ENCODE measurements at regions not wholly inside any gene's neighbourhood (a gene's known extent, or its start where the extent isn't known, plus 50 kb on each side); places are given as distances from the start of the nearest gene placed in this dataset.

- no peak for ATAC-seq
- WGBS = 85% methylated on average over 1 of the region's 1 CpG
Observed at GRCh38 chr3:34219556-34219955, 421.1 kb downstream of the PDCD6IP start.

GRCh38 chr3:34225821-34226366 lies 427.5 kb downstream of the PDCD6IP start:
- Histone ChIP-seq H3K27ac (ENCODE audit: low read length) (no peak overlapping the region), H3K4me1 (ENCODE audit: control insufficient read depth, insufficient read depth, low read length) (no peaks in the 10 kb centered on the region), H3K27me3 (ENCODE audit: control insufficient read depth, insufficient read depth) (no peaks in the 10 kb centered on the region), H3K4me3 (ENCODE audit: low read length) (no peak overlapping the region), H3K9me3 (ENCODE audit: control insufficient read depth, low read length) (no peaks in the 10 kb centered on the region)
- intact Hi-C loops (cut with DNase I) = no loop called here
- DNase-seq (no peak), ATAC-seq (no peak)
- 77% methylated on average over 3 of the region's 3 CpGs for WGBS

More at GRCh38 chr3:34219556-34219955, 421.1 kb downstream of the PDCD6IP start:
- Histone ChIP-seq H3K4me1 (ENCODE audit: control insufficient read depth, insufficient read depth, low read length) (no peaks in the 10 kb centered on the region), H3K27me3 (ENCODE audit: control insufficient read depth, insufficient read depth) (no peaks in the 10 kb centered on the region), H3K9me3 (ENCODE audit: control insufficient read depth, low read length) (no peaks in the 10 kb centered on the region), H3K4me3 (ENCODE audit: low read length) (no peak overlapping the region), H3K27ac (ENCODE audit: low read length) (no peak overlapping the region)
- intact Hi-C loops (cut with DNase I) = no loop called here
- no peak for DNase-seq

- DNase-seq = no peak
- no peak for ATAC-seq
- intact Hi-C loops (cut with DNase I) = no loop called here
Observed at GRCh38 chr3:34229876-34230275, 431.4 kb downstream of the PDCD6IP start.

GRCh38 chr3:34235096-34235495 lies 436.7 kb downstream of the PDCD6IP start:
- intact Hi-C loops (cut with DNase I) = no loop called here
- Histone ChIP-seq H3K27ac (ENCODE audit: low read length) (no peak overlapping the region), H3K9me3 (ENCODE audit: control insufficient read depth, low read length) (no peaks in the 10 kb centered on the region), H3K4me1 (ENCODE audit: control insufficient read depth, insufficient read depth, low read length) (no peaks in the 10 kb centered on the region), H3K27me3 (ENCODE audit: control insufficient read depth, insufficient read depth) (no peaks in the 10 kb centered on the region), H3K4me3 (ENCODE audit: low read length) (no peak overlapping the region)
- ATAC-seq = no peak
- 63% methylated on average over 2 of the region's 2 CpGs for WGBS
- no peak for DNase-seq

More at GRCh38 chr3:34229876-34230275, 431.4 kb downstream of the PDCD6IP start:
- H3K4me3 ChIP-seq (ENCODE audit: low read length) = no peak overlapping the region
- H3K27me3 ChIP-seq (ENCODE audit: control insufficient read depth, insufficient read depth) = no peaks in the 10 kb centered on the region
- WGBS = 84% methylated on average over 5 of the region's 5 CpGs
- H3K9me3 ChIP-seq (ENCODE audit: control insufficient read depth, low read length) = no peaks in the 10 kb centered on the region
- H3K4me1 ChIP-seq (ENCODE audit: control insufficient read depth, insufficient read depth, low read length) = no peaks in the 10 kb centered on the region
- H3K27ac ChIP-seq (ENCODE audit: low read length) = no peak overlapping the region

GRCh38 chr3:34237946-34238345 lies 439.5 kb downstream of the PDCD6IP start:
- intact Hi-C loops (cut with DNase I) = no loop called here
- no peak for ATAC-seq

GRCh38 chr3:34238407-34238806 lies 440.0 kb downstream of the PDCD6IP start:
- DNase-seq = no peak
- no peak overlapping the region for H3K4me3 ChIP-seq (ENCODE audit: low read length)
- 81% methylated on average over 1 of the region's 1 CpG for WGBS
- no peak for ATAC-seq
- H3K27ac ChIP-seq (ENCODE audit: low read length) = no peak overlapping the region
- H3K27me3 ChIP-seq (ENCODE audit: control insufficient read depth, insufficient read depth) = no peaks in the 10 kb centered on the region
- intact Hi-C loops (cut with DNase I) = no loop called here
- no peaks in the 10 kb centered on the region for H3K4me1 ChIP-seq (ENCODE audit: control insufficient read depth, insufficient read depth, low read length)
- H3K9me3 ChIP-seq (ENCODE audit: control insufficient read depth, low read length) = no peaks in the 10 kb centered on the region

More at GRCh38 chr3:34237946-34238345, 439.5 kb downstream of the PDCD6IP start:
- Histone ChIP-seq H3K4me1 (ENCODE audit: control insufficient read depth, insufficient read depth, low read length) (no peaks in the 10 kb centered on the region), H3K27me3 (ENCODE audit: control insufficient read depth, insufficient read depth) (no peaks in the 10 kb centered on the region), H3K4me3 (ENCODE audit: low read length) (no peak overlapping the region), H3K9me3 (ENCODE audit: control insufficient read depth, low read length) (no peaks in the 10 kb centered on the region), H3K27ac (ENCODE audit: low read length) (no peak overlapping the region)
- no peak for DNase-seq
- WGBS = 39% methylated on average over 1 of the region's 1 CpG

GRCh38 chr3:34239287-34239686 lies 440.9 kb downstream of the PDCD6IP start:
- WGBS = 94% methylated on average over 4 of the region's 4 CpGs
- H3K4me3 ChIP-seq (ENCODE audit: low read length) = no peak overlapping the region
- ATAC-seq (no peak), DNase-seq (no peak)
- H3K27ac ChIP-seq (ENCODE audit: low read length) = no peak overlapping the region
- H3K9me3 ChIP-seq (ENCODE audit: control insufficient read depth, low read length) = no peaks in the 10 kb centered on the region
- intact Hi-C loops (cut with DNase I) = no loop called here
- H3K27me3 ChIP-seq (ENCODE audit: control insufficient read depth, insufficient read depth) = no peaks in the 10 kb centered on the region
- no peaks in the 10 kb centered on the region for H3K4me1 ChIP-seq (ENCODE audit: control insufficient read depth, insufficient read depth, low read length)

GRCh38 chr3:34239875-34240274 lies 441.4 kb downstream of the PDCD6IP start:
- Histone ChIP-seq H3K27ac (ENCODE audit: low read length) (no peak overlapping the region), H3K27me3 (ENCODE audit: control insufficient read depth, insufficient read depth) (no peaks in the 10 kb centered on the region), H3K9me3 (ENCODE audit: control insufficient read depth, low read length) (no peaks in the 10 kb centered on the region), H3K4me1 (ENCODE audit: control insufficient read depth, insufficient read depth, low read length) (no peaks in the 10 kb centered on the region), H3K4me3 (ENCODE audit: low read length) (no peak overlapping the region)
- intact Hi-C loops (cut with DNase I) = no loop called here
- ATAC-seq (no peak), DNase-seq (no peak)

GRCh38 chr3:34247401-34247800 lies 449.0 kb downstream of the PDCD6IP start:
- H3K27me3 ChIP-seq (ENCODE audit: control insufficient read depth, insufficient read depth) = no peaks in the 10 kb centered on the region
- intact Hi-C loops (cut with DNase I) = no loop called here
- H3K4me1 ChIP-seq (ENCODE audit: control insufficient read depth, insufficient read depth, low read length) = no peaks in the 10 kb centered on the region
- H3K27ac ChIP-seq (ENCODE audit: low read length) = no peak overlapping the region
- WGBS = 91% methylated on average over 1 of the region's 1 CpG
- DNase-seq = no peak
- no peak overlapping the region for H3K4me3 ChIP-seq (ENCODE audit: low read length)
- ATAC-seq = no peak
- no peaks in the 10 kb centered on the region for H3K9me3 ChIP-seq (ENCODE audit: control insufficient read depth, low read length)

GRCh38 chr3:34248352-34248751 lies 449.9 kb downstream of the PDCD6IP start:
- no peaks in the 10 kb centered on the region for H3K27me3 ChIP-seq (ENCODE audit: control insufficient read depth, insufficient read depth)
- DNase-seq (no peak), ATAC-seq (no peak)
- 78% methylated on average over 2 of the region's 2 CpGs for WGBS
- no peak overlapping the region for H3K27ac ChIP-seq (ENCODE audit: low read length)
- intact Hi-C loops (cut with DNase I) = no loop called here
- no peaks in the 10 kb centered on the region for H3K4me1 ChIP-seq (ENCODE audit: control insufficient read depth, insufficient read depth, low read length)
- no peak overlapping the region for H3K4me3 ChIP-seq (ENCODE audit: low read length)
- H3K9me3 ChIP-seq (ENCODE audit: control insufficient read depth, low read length) = no peaks in the 10 kb centered on the region

- ATAC-seq (no peak), DNase-seq (no peak)
- 87% methylated on average over 2 of the region's 2 CpGs for WGBS
- Histone ChIP-seq H3K4me1 (ENCODE audit: control insufficient read depth, insufficient read depth, low read length) (peaks cover 2% of the 10 kb centered on the region), H3K4me3 (ENCODE audit: low read length) (no peak overlapping the region), H3K27me3 (ENCODE audit: control insufficient read depth, insufficient read depth) (no peaks in the 10 kb centered on the region), H3K27ac (ENCODE audit: low read length) (no peak overlapping the region), H3K9me3 (ENCODE audit: control insufficient read depth, low read length) (no peaks in the 10 kb centered on the region)
- intact Hi-C loops (cut with DNase I) = loop anchor here in 1 of 4 donors (10.0 kb wide), 1 partner anchor 431 kb away; no protein-coding TSS in a partner anchor
Observed at GRCh38 chr3:34254285-34254684, 455.9 kb downstream of the PDCD6IP start.

GRCh38 chr3:34256021-34256420 lies 457.6 kb downstream of the PDCD6IP start:
- no peak for DNase-seq
- Histone ChIP-seq H3K4me1 (ENCODE audit: control insufficient read depth, insufficient read depth, low read length) (peaks cover 2% of the 10 kb centered on the region), H3K27me3 (ENCODE audit: control insufficient read depth, insufficient read depth) (no peaks in the 10 kb centered on the region), H3K4me3 (ENCODE audit: low read length) (no peak overlapping the region), H3K9me3 (ENCODE audit: control insufficient read depth, low read length) (no peaks in the 10 kb centered on the region), H3K27ac (ENCODE audit: low read length) (no peak overlapping the region)
- ATAC-seq = no peak
- 54% methylated on average over 2 of the region's 2 CpGs for WGBS
- intact Hi-C loops (cut with DNase I) = loop anchor here in 1 of 4 donors (10.0 kb wide), 1 partner anchor 429 kb away; no protein-coding TSS in a partner anchor

Measured in right cardiac atrium (tissue), 5 donors.